Lung (tissue), 11 donors: ENCODE measurements at regions not wholly inside any gene's neighbourhood (a gene's known extent, or its start where the extent isn't known, plus 50 kb on each side); places are given as distances from the start of the nearest gene placed in this dataset.

ENCODE experiments used
- ATAC-seq: fragments of 200-7000 bp; cut with Tn5 transposase; one replicate; pipeline ENCODE4 v1.9.1; 2020; ENCODE audit warnings: moderate number of reproducible peaks; ENCODE audit not compliant: insufficient read depth, low FRiP score
- DNase-seq, 3 donors: peaks; one replicate each; pipeline ENCODE4 v3.0.0-alpha.2; 2013 to 2017
- H3K27ac ChIP-seq, 2 donors: one replicate each; pipeline ENCODE4 v1.5.1; 2013; ENCODE audit warnings: mild to moderate bottlenecking in 2 of 2, moderate library complexity in 2 of 2, control low read depth in 1 of 2, inconsistent platforms in 1 of 2, low read depth in 1 of 2, low read length in 1 of 2
- H3K27me3 ChIP-seq, 3 donors: one replicate each; pipeline ENCODE4 v1.5.1; 2013; ENCODE audit warnings: low read length in 2 of 3; ENCODE audit not compliant: control insufficient read depth in 3 of 3, insufficient read depth in 3 of 3
- H3K36me3 ChIP-seq, 4 donors: one replicate each; pipeline ENCODE4 v1.5.1; 2013; ENCODE audit warnings: low read length in 4 of 4, mild to moderate bottlenecking in 1 of 4, moderate library complexity in 1 of 4; ENCODE audit not compliant: control insufficient read depth in 4 of 4, insufficient read depth in 4 of 4
- H3K4me1 ChIP-seq, 5 donors: one replicate each; pipeline ENCODE4 v1.5.1; 2013; ENCODE audit warnings: low read length in 5 of 5, mild to moderate bottlenecking in 2 of 5, moderate library complexity in 1 of 5; ENCODE audit not compliant: control insufficient read depth in 5 of 5, insufficient read depth in 5 of 5
- H3K4me3 ChIP-seq: one replicate; pipeline ENCODE4 v1.5.1; 2013; ENCODE audit warnings: mild to moderate bottlenecking, control low read depth, moderate library complexity
- H3K9ac ChIP-seq, 2 donors: one replicate each; pipeline ENCODE4 v1.5.1; 2013; ENCODE audit warnings: low read length in 2 of 2, control low read depth in 1 of 2; ENCODE audit not compliant: insufficient read depth in 1 of 2
- H3K9me3 ChIP-seq, 4 donors: one replicate each; pipeline ENCODE4 v1.5.1; 2013; ENCODE audit warnings: low read length in 3 of 4, mild to moderate bottlenecking in 1 of 4, moderate library complexity in 1 of 4; ENCODE audit not compliant: control insufficient read depth in 4 of 4, insufficient read depth in 3 of 4
- CTCF ChIP-seq: IDR thresholded peaks from 2 replicates; pipeline ENCODE4 v1.5.1; 2012; ENCODE audit warnings: mild to moderate bottlenecking; ENCODE audit errors: control extremely low read depth, extremely low read depth
- WGBS, 2 donors: extraction: QIAGEN DNeasy Blood & Tissue Kit; methylation state at CpG; one replicate each; pipeline ENCODE4 v1.1.7; 2013; 5-methylcytosine and 5-hydroxymethylcytosine counted together
- donor health status: control.
- donor health status: control.
- donor health status: Bipolar disorder and iron deficiency.
- donor health status: healthy.
- donor health status: DM: yes; HTN: yes; CAD: no.

GRCh38 chr12:59911516-59911915, 315.7 kb downstream of the SLC16A7 start:
- no peaks in the 10 kb centered on the region for H3K4me1 ChIP-seq
- ATAC-seq = no peak
- no peak overlapping the region for H3K4me3 ChIP-seq
- WGBS, 2 donors = 91 to 93% methylated on average over 3 of the region's 3 CpGs
- H3K27ac ChIP-seq = no peak overlapping the region
- no peak for DNase-seq
- no peaks in the 10 kb centered on the region for H3K27me3 ChIP-seq
- H3K9ac ChIP-seq = no peak overlapping the region
- H3K36me3 ChIP-seq = no peaks in the 10 kb centered on the region
- TF ChIP-seq CTCF = no peak
- H3K9me3 ChIP-seq = no peaks in the 10 kb centered on the region

GRCh38 chr12:59916988-59917387, 321.2 kb downstream of the SLC16A7 start:
- Histone ChIP-seq H3K36me3 (no peaks in the 10 kb centered on the region), H3K9me3 (no peaks in the 10 kb centered on the region), H3K27ac (no peak overlapping the region), H3K4me3 (no peak overlapping the region), H3K27me3 (no peaks in the 10 kb centered on the region), H3K4me1 (no peaks in the 10 kb centered on the region), H3K9ac (no peak overlapping the region)
- DNase-seq (no peak), ATAC-seq (no peak)
- no peak for TF ChIP-seq CTCF

GRCh38 chr12:59927032-59927431, 331.2 kb downstream of the SLC16A7 start:
- DNase-seq = no peak
- Histone ChIP-seq H3K36me3 (no peaks in the 10 kb centered on the region), H3K4me3 (no peak overlapping the region), H3K4me1 (no peaks in the 10 kb centered on the region), H3K9ac (no peak overlapping the region), H3K9me3 (peaks cover 0 to 2% (median 0%) of the 10 kb centered on the region in 4 donors), H3K27me3 (no peaks in the 10 kb centered on the region), H3K27ac (no peak overlapping the region)
- ATAC-seq = no peak
- TF ChIP-seq CTCF = no peak
- 71 to 74% methylated on average over 1 of the region's 1 CpG for WGBS, 2 donors

- H3K9ac ChIP-seq = no peak overlapping the region
- 91 to 96% methylated on average over 1 of the region's 1 CpG for WGBS, 2 donors
- no peak overlapping the region for H3K4me3 ChIP-seq
- H3K36me3 ChIP-seq = no peaks in the 10 kb centered on the region
- no peak overlapping the region for H3K27ac ChIP-seq
- H3K9me3 ChIP-seq = peaks cover 0 to 2% (median 0%) of the 10 kb centered on the region in 4 donors
- no peaks in the 10 kb centered on the region for H3K4me1 ChIP-seq
- TF ChIP-seq CTCF = no peak
- ATAC-seq = no peak
- DNase-seq = no peak
- H3K27me3 ChIP-seq = no peaks in the 10 kb centered on the region
Measured at GRCh38 chr12:59928416-59928815, 332.6 kb downstream of the SLC16A7 start.
